Eye (tissue), 1 donor: ENCODE measurements at regions not wholly inside any gene's neighbourhood (a gene's known extent, or its start where the extent isn't known, plus 50 kb on each side); places are given as distances from the start of the nearest gene placed in this dataset.

Experiments used
- DNase-seq: peaks from one replicate; pipeline ENCODE4 v3.0.0-alpha.2; 2015

DNA sequence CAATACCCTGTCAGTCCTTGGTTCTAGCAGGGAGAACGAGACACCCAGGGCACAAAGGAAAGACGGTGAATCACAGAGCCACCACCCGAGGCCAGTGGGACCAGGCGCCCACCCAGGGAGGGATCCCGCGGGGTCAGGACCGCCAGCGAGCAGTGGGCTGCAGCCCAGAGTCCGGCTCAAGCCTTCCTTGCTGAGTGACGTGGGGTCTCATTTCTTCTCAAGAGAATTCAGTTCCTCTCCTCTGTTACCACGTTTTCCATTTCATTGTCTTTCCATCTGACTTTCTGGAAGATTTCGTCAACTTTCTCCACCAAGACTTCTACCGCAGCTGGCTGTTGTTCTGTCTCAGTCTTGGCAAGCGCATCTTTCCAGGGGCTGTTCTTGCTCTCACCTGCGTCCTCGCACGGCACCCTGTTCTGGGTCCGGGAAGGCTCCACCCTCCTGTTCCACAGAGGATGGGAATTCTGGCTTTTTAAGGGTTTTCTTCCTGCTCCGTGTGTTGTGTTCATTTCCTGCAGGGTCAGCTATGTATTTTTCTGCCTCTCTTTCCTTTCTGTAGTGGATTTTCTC is 248.6 kb downstream of the NDUFA10 start:
- no peak for DNase-seq

GRCh38 chr2:239775623-239776435 is 249.3 kb downstream of the NDUFA10 start:
- DNase-seq = no peak

DNA sequence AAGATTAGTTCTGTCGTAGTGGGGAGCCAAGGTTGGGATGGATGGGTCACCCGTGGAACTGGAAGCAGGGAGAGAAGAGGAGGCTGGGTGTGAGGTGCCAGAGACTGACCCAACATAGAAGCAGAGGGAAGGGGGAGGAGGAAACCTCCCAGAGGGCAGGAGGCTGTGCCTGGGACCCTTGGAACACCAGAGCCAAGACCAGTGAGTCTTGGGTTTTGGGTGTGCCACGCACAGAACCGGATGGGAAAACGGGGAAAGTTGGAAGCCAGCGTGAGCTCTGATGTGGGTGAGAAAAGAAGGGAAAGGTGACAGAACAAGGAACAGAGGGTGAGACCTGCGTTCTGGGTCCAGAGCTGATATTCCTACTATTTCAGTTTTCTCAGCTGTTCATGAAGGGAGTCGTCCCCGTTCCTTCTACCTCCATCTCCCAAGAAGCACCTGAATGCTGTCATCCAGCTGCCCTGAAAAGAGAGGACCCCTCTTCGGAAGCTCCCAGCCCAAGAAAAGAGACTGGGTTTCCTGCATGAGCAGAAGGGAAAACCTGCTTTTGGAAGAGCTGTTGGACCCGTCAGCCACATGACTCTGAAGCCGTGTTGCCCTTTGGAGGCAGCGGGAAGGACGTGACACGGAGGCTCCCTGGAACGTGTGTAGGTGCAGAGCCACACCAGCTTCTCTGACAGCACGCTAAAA is 250.1 kb downstream of the NDUFA10 start:
- no peak for DNase-seq

GRCh38 chr2:239774142-239774462 is 251.0 kb downstream of the NDUFA10 start:
- DNase-seq = no peak

- no peak for DNase-seq
Measured at GRCh38 chr2:239773228-239774141, 251.7 kb downstream of the NDUFA10 start.

DNA sequence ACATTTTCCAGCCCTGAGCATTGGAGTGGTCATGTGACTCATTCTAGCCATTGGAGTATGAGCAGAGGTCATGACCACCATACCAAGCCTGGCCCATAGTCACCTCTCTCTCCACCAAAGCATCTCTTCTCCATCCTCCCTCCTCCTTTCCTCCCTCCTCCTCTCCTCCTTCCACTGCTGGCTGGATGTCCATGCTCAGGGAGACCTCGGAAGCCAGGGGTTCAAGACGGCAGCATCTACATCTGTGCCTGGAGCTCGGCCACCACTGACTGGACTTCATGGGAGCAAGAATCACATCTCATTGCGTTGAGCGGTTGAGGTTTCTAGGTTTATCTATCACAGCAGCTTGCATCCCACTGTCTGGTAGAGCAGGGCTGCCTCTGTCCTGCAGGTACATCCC is 252.4 kb downstream of the NDUFA10 start:
- no peak for DNase-seq

- DNase-seq = no peak
Measured at GRCh38 chr2:239770246-239770639, 254.9 kb downstream of the NDUFA10 start.

DNA sequence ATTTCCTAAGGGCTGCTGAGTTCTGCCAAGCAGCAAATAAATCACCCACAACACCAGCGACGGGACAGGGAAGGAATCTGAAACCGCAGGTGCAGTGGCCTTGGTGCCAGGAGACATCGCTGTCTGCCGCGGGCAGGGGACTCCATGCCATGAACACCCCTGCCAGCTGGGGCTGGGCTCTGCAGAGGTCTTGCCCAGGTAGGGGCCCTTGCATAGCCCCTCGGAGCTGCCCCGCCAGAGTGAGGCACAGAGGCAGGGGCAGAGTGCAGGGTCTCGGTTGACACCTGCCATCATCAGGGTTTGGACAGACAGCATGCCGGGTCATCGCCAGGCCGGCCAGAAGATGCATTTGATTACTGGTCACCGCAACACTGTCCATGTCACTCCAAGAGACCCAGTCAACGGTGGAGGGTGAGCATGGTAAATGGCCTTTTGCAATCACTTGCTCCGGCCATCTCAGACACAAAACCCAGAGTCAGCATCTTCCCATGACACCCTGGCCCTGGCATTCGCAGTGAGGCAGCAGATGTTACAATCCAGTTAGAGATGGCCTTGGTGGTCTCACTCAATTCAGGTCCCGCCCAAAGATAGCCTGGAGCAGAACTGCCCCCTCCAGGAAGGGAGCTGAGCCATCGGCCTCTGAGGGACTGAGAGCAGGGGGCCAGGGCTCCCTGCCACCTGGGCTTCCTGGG is 255.4 kb downstream of the NDUFA10 start:
- DNase-seq = no peak

DNA sequence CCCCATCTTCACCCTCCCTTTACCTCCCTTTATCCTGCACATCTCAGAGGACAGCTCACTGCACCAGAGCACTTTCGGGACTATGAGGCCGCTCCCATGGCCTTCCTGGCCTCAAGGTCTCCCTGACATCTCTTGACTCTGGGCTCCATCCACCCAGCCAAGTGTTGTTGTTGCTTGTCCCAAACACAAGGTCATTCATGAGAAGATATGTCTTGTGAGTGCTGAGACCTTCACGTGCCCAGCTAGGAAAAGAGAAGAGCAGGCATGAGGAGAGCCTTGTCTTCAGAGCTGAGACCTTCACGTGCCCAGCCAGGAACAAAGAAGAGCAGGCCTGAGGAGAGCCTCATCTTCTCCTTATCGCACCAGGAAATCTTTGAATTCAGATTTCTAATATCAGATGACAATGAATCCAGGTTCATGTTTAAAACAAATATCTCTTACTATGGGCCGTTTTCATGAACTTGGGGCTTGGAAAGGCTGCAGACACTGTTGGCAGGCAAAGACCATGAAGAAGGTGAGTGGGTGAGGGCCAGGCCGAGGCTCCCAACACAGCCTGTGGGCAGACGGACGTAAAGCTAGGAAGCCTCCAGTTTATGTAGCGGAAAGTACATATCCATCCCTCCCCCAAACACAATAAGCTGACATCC is 256.1 kb downstream of the NDUFA10 start:
- no peak for DNase-seq

DNA sequence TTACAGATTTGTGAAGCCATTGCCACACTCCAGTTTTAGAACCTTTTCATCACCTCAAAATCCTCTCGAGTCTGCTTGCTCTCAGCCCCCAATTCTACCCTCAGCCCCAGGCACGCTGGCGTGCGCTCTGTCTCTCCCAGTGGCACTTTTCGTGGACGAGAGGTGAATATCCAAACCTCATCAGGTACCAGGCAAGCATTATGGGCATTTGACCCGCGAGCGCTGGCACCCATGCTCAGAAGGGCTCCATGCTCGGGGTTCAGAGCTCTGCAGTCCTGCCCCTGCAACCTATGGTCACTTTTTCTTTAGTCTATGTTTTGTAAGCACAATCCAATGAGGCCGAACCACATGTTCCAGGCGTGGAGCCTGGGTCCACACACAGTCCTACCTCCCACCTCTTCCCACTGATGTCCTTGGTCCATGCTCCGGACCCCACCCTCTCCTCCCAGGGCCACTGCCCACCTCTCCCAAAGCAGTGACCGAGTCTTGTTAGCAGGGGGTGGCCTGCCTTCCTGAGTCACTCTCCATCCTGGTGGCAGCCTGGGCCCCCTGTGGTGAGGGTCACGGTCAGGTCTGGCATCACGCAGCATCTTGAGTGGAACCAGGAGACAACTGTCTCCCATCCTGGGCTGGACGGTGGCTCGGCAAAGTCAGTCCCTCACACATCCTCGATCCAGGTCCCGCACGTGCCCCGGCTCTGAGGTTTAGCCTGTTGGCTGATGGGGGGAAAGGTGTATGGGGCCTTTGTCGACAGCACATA is 256.9 kb downstream of the NDUFA10 start:
- no peak for DNase-seq

- no peak for DNase-seq
Measured at GRCh38 chr2:239767021-239767905, 257.9 kb downstream of the NDUFA10 start.

DNA sequence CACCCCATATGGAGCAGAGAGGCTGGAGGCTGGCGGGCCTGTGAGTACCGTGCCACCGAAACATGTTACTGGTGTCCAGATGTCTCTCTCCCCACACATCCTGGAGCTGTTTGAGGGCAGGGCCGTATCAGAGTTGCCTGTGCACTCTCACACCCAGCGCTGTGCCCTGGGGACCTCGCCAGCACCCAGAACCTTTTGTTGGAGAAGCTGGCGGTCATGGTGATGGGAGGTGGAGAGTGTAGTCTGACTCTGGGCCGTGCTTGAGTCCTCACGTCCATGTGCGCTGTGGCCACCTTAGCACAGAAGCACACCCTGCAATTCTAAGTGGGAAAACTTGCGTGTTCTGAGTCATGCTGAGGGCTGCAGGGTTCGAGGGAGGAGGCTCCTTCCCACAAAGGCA is 259.2 kb downstream of the NDUFA10 start:
- no peak for DNase-seq

DNA sequence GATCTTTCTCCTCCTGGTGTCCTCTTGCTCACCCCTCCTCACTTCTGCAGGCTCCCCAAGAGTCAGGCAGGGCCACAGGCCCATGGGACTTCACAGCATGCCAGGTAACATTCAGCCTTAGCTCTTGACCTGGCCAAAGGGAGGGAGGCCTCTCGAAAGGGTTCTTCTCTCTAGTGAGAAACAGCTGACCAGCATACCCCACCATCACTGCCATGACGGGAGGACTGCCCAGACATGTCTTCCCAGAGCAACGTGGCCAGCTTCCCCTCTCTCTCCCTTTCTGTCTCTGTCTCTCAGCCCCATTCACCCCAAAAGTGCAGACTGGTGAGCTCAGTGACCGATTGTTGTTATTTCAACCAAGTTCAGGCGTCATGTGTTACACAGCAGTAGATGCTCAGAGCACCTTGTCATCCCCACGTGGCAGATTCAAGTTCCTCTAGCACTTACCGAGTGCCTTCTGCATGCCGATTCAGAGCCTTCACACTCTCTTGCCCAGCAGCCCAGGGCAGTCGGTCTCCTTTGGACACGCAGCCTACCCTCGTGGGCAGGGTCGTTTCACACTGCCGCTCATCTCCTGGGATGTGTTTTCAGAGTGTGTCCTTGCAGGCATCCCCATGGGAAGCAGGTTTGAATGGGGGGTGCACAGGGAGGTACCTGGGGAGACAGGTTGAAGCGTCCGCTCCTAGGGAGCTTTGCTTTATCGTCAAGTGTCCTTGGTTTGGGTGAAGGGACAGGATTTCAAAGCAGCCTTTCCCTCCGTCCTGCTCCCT is 259.9 kb downstream of the NDUFA10 start:
- DNase-seq = no peak

- peak; percentile 62 for DNase-seq
Measured at GRCh38 chr2:239763433-239764097, 261.6 kb downstream of the NDUFA10 start.

DNA sequence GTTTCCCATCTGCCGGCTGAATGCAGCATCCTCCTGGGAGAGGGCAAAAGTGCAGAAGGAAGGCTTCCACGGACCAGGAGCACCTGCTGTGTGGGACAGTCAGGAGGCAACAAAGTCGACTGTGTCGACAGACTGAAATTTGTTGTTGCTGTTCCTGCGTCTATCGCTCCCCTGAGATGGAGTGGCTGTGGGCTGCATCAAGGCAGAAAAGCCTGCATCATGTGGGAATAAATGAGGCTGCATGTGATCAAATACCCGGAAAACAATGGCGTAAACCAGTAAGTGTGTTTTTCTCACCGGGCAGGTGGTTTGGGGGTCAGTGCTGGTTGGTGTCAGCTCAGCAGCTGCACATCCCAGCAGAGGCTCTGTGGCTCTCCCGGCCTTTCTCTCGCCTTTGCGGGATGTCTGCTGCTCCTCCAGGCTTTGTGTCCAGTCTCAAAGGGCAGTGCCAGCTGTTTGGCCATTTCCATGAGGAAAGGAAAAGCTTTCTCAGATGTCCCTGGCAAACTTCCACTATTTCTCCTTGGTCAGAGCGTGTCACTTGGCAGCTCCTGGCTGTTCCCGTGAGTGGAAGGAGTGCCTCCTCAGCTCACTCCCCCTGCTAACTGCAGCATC is 262.4 kb downstream of the NDUFA10 start:
- DNase-seq = peak; percentile 63

DNA sequence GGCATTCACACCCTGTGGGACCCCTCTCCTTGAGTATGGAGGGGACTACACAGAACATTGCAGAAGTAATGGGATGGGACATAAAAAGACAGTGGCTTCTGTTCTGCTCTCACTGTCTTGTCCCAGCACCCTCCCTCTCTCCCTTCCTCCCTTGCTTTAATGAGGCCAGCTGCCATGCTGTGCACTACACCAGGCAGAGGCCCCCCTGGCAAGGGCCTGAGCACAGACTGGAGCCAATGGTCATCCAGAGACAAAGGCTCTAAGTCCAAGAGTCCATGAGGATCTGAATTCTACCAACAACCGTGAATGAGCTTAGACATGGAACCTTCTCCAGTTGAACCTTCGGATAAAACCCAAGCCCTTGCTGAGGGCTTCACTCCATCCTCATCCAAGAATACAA is 263.0 kb downstream of the NDUFA10 start:
- DNase-seq = no peak

GRCh38 chr2:239760596-239760995 is 264.5 kb downstream of the NDUFA10 start:
- no peak for DNase-seq

DNA sequence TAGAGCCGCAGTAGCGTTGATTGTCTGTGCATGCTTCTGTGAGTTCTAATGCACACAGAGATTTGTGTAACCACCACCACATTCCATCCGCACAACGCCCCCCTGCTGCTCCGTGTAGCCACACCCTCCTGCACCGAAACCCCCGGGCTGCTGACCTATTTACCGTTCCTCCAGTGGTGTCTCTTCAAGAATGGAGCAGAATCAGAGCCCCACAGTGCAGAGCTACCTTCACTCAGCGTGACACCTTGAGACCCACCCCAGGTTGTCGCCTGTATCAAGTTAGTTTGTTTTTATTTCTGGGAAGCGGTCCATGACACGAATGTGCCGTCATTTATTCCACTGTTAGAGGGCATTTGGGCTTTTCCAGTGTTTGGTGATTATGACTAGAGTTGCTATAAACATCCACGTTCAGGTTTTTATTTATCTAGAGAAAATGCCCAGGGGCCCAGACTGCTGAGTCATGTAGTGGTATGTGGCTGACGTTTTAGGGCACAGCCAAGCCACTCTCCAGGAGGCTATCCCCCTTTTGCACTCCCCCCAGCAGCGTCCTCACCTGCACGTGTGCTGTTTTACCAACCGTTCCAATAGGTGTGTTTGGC is 266.8 kb downstream of the NDUFA10 start:
- peak; percentile 62 for DNase-seq
